Activated CD4-positive, alpha-beta T cell treated with anti-CD3 and anti-CD28 coated beads, Interleukin-2, amount 10 ng/mL, durations not matched to agents 24 days and 14 days (primary cell): ENCODE measurements at regions not wholly inside any gene's neighbourhood (a gene's known extent, or its start where the extent isn't known, plus 50 kb on each side); places are given as distances from the start of the nearest gene placed in this dataset.
"Not testable (repeated sequence)": the region's sequence is repeated elsewhere in the genome, so short reads cannot be mapped to it uniquely, and the experiment has no call there.

Experiments used
- DNase-seq: peaks from one replicate; pipeline ENCODE4 v3.0.0; 2022
- H3K27ac Mint-ChIP-seq: one replicate; pipeline ENCODE4 v1.8.0; 2022; ENCODE audit warnings: mild to moderate bottlenecking, mixed read lengths
- H3K27me3 Mint-ChIP-seq: one replicate; pipeline ENCODE4 v1.8.0; 2022; ENCODE audit warnings: mixed read lengths
- H3K36me3 Mint-ChIP-seq: one replicate; pipeline ENCODE4 v1.8.0; 2022; ENCODE audit warnings: low read depth, mild to moderate bottlenecking, mixed read lengths
- H3K4me1 Mint-ChIP-seq: one replicate; pipeline ENCODE4 v1.8.0; 2021; ENCODE audit warnings: mixed read lengths
- H3K4me3 Mint-ChIP-seq: one replicate; pipeline ENCODE4 v1.8.0; 2022; ENCODE audit warnings: mild to moderate bottlenecking, moderate library complexity, mixed read lengths
- H3K9me3 Mint-ChIP-seq: one replicate; pipeline ENCODE4 v1.8.0; 2021; ENCODE audit warnings: mixed read lengths
- intact Hi-C: fragments of 100-400 bp; cut with micrococcal nuclease; formaldehyde crosslinking; loops from one replicate; pipeline ENCODE4 v1.15.1; 2023

DNA sequence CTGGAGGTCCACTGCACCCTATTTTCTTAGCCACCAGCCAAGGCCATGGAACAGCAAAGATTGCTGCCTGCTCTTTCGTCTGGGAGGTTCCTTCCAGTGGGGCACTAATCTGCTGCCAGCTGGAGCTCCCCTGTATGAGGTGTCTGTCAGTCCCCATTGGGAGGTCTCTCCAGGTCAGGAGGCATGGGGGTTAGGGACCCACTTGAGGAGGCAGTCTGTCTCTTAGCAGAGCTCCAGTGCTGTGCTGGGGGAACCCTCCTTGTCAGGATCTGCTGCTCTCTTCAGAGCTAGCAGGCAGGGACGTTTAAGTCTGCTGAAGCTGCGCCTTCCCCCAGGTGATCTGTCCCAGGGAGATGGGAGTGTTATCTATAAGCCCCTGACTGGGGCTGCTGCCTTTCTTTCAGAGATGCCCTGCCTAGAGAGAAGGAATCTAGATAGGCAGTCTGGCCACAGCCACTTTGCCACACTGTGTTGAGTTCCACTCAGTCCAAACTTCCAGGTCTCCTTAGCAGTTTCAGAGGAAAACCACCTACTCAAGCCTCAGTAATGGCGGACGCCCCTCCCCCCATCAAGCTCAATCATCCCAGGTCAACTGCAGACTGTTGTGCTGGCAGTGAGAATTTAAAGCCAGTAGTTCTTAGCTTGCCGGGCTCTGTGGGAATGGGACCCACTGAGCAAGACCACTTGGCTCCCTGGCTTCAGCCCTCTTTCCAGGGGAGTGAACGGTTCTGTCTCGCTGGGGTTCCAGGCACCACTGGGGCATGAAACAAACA, 317.7 kb downstream of the LRRC70 start:
- H3K4me1 Mint-ChIP-seq, result no peaks in the 10 kb centered on the region
- H3K36me3 Mint-ChIP-seq, result no peaks in the 10 kb centered on the region
- no peaks in the 10 kb centered on the region for H3K27me3 Mint-ChIP-seq
- H3K27ac Mint-ChIP-seq, result no peak overlapping the region
- no peak overlapping the region for H3K4me3 Mint-ChIP-seq
- no peak for DNase-seq
- intact Hi-C loops, result no loop called here
- no peaks in the 10 kb centered on the region for H3K9me3 Mint-ChIP-seq

DNA sequence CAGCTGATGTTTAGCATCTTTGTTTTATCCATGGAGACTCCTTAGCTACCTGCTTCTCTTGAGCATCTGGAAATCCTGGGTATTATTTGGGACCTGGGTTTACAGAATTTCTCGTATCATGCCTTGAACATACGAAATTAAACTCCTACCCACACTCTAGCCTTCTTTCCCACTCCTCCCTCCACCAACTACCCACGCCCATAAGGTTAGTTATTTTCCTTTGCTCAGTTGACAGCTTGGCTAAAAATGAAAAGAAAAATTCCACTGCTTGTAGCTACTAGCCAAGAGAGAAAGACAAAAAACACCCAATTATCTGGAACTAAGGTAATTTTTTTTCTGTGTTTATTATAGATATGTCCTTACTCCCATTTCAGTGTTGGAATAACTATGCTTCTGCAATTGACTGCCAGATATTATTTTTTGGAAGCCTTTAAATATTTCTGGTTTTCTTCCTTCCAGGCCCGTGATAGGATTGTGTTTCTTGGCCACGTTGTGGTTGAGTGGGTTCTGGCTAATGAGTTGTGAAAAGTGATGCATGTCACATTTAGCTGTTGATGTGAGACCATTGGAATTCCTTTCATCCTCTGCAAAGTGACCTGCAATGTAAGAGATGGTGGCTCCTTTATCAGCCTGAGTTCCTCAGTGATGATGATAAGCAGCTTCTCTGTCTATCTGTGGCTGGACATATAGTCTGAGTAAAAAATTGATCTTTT, 308.1 kb downstream of the LRRC70 start:
- H3K4me3 Mint-ChIP-seq, result no peak overlapping the region
- no peak overlapping the region for H3K27ac Mint-ChIP-seq
- no peaks in the 10 kb centered on the region for H3K36me3 Mint-ChIP-seq
- intact Hi-C loops, result no loop called here
- no peaks in the 10 kb centered on the region for H3K4me1 Mint-ChIP-seq
- no peaks in the 10 kb centered on the region for H3K9me3 Mint-ChIP-seq
- no peaks in the 10 kb centered on the region for H3K27me3 Mint-ChIP-seq
- DNase-seq, result no peak

DNA sequence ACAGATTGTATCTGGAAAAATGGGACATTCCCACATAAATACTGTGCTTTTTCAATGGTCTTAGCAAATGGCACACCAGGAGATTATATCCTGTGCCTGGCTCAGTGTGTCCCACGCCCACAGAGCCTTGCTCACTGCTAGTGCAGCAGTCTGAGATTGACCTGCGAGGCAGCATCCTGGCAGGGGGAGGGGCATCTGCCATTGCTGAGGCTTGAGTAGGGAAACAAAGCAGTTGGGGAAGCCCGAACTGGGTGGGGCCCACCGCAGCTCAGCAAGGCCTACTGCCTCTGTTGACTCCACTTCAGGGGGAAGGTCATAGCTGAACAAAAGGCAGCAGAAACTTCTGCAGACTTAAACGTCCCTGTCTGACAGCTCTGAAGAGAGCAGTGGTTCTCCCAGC, 258.7 kb downstream of the LRRC70 start:
- H3K27ac Mint-ChIP-seq, intact Hi-C loops, H3K27me3 Mint-ChIP-seq, H3K4me1 Mint-ChIP-seq, DNase-seq, H3K4me3 Mint-ChIP-seq, H3K36me3 Mint-ChIP-seq: not testable (repeated sequence)
- peaks cover 16% of the 10 kb centered on the region for H3K9me3 Mint-ChIP-seq

DNA sequence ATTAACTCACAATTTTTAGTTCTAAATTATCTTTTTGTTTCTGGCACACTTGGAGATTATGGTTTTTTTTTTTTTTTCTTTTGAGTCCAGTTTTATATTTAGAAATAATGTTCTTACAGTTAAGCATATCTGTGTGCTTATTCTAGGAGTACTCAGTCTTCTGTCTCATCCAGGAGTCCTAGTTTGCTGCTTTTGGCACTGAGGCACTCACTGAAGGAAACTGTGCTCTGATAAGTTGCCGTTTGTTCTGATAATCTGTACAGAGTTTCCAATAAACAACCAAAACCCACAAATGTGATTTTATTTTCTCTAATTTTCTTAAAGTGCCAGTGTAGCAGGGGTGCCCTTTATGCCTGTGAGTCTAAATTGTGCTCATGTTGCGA, 251.0 kb downstream of the LRRC70 start:
- intact Hi-C loops, result no loop called here
- Mint-ChIP-seq H3K27ac (no peak overlapping the region), H3K4me1 (no peaks in the 10 kb centered on the region), H3K27me3 (no peaks in the 10 kb centered on the region), H3K9me3 (no peaks in the 10 kb centered on the region), H3K4me3 (no peak overlapping the region), H3K36me3 (no peaks in the 10 kb centered on the region)
- DNase-seq, result no peak

DNA sequence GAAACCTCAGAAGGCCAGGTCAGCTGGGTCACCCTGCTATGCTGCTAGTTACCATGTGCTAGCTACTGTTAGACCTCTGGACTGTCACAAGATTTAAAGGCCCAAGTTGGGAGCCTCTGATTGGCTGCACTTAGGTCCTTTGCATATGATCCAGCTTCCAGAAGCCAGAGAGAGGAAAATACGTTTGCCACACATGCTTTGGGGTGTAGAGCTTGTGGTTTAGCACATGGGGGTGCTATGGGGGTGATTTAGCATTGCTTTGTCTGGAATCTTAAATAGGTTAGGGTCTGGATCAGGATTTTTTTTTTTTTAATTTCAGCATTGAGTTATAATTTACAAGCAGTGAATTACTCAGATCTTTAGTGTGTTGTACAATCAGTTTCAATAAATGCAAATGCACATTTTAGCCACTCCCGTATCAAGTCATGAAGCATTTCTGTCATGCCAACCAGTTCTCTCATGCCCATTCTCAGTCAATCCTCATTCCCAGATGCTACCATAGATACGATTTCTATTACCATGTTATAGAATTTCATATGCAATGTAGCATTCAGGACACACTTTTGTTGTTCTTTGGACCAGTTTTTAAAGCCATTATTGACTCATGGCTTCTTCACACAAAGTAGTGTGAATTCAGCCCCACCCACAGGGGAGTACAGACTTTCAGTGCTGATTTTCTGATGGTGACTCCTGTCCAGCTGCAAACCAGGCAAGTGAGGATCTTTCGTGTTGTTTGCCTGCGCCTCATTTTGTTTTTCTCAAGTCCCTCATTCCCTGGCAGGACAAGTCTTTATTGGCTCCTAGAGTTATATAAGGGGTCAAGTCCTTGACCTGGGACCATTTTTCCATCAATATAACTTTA, 250.4 kb downstream of the LRRC70 start:
- no peak for DNase-seq
- no peaks in the 10 kb centered on the region for H3K36me3 Mint-ChIP-seq
- H3K27ac Mint-ChIP-seq, result no peak overlapping the region
- no peaks in the 10 kb centered on the region for H3K27me3 Mint-ChIP-seq
- intact Hi-C loops, result no loop called here
- H3K4me1 Mint-ChIP-seq, result no peaks in the 10 kb centered on the region
- H3K9me3 Mint-ChIP-seq, result no peaks in the 10 kb centered on the region
- no peak overlapping the region for H3K4me3 Mint-ChIP-seq

DNA sequence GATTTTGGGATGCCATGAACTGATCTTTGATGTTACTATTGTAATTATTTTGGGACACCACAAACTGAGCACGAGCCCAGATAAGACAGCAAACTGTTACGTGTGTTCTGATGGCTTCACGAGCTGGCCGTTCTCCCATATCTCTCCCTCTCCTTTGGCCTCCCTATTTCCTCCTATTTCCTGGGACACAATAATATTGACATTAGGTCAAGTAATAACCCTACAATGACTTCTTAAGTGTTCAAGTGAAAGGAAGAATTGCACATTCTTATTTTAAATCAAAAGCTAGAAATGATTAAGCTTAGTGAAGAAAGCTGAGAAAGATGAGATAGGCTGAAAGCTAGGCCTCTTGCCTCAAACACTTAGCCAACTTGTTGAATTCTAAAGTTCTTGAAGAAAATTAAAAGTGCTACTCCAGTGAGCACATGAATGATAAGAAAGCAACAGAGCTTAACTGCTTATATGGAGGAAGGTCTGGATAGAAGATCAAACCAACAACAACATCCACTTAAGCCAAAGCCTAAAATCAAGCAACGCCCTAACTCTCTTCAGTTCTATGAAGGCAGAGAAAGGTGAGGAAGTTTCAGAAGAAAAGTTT, 247.1 kb downstream of the LRRC70 start:
- intact Hi-C loops, result no loop called here
- DNase-seq, result no peak
- Mint-ChIP-seq H3K4me3 (no peak overlapping the region), H3K36me3 (no peaks in the 10 kb centered on the region), H3K27ac (no peak overlapping the region), H3K4me1 (no peaks in the 10 kb centered on the region), H3K27me3 (no peaks in the 10 kb centered on the region), H3K9me3 (no peaks in the 10 kb centered on the region)

DNA sequence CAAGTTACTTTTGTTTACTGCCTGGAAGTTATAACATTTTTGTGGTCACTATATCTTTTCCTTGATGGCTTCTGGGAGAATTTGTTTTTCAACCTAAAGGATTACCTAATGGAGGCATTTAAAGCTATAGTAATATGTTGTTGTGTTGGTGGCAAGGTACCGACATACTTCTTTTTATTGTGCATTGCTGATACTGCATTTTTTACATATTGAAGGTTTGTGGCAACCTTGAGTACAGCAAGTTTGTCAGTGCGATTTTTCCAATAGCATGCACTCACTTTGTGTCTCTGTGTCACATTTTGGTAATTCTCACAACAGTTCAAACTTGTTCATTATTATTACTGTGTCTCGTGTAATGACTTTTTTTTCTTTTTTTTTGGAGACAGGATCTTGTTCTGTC, 246.3 kb downstream of the LRRC70 start:
- intact Hi-C loops, result no loop called here
- no peak overlapping the region for H3K4me3 Mint-ChIP-seq
- no peaks in the 10 kb centered on the region for H3K4me1 Mint-ChIP-seq
- H3K9me3 Mint-ChIP-seq, result no peaks in the 10 kb centered on the region
- H3K27ac Mint-ChIP-seq, result no peak overlapping the region
- no peaks in the 10 kb centered on the region for H3K36me3 Mint-ChIP-seq
- H3K27me3 Mint-ChIP-seq, result no peaks in the 10 kb centered on the region
- no peak for DNase-seq

DNA sequence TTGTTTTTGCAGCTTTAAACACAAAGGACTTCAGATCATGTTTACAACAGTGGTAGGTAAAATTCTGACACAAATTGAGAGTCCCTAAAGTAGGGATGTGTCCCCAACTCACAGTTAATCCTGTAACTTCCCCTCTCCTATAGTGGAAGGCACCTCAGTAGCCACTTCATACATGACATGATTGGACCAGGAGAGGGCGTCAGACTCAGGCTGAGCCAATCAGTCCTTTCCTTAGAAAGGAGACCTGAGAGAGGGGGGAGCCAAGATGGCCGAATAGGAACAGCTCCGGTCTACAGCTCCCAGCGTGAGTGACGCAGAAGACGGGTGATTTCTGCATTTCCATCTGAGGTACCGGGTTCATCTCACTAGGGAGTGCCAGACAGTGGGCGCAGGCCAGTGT, 238.4 kb downstream of the LRRC70 start:
- H3K4me3 Mint-ChIP-seq, intact Hi-C loops, H3K27me3 Mint-ChIP-seq, H3K4me1 Mint-ChIP-seq, H3K9me3 Mint-ChIP-seq, DNase-seq, H3K27ac Mint-ChIP-seq, H3K36me3 Mint-ChIP-seq: not testable (repeated sequence)

DNA sequence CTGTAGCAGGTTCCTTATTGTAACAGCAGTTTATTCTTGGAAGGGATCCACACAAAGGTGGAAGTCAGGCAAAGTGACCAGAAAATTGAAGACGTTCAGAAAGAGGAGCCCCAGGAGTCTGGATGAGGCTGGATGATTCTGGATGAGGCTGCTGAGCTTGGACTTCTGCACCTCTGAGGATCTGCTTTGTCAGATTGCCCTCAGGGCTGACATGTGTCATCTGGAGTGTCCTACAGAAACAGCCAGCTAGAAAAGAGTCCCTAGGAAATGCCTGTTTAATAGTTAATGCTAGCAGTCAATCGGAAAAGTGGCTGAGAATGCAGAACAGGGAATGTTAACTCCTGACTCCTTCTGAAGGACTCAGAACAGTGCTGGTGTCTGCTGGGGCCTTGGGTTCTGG, 236.4 kb downstream of the LRRC70 start:
- Mint-ChIP-seq H3K4me3 (no peak overlapping the region), H3K4me1 (no peaks in the 10 kb centered on the region), H3K9me3 (peaks cover 4% of the 10 kb centered on the region), H3K27ac (no peak overlapping the region), H3K27me3 (no peaks in the 10 kb centered on the region), H3K36me3 (no peaks in the 10 kb centered on the region)
- intact Hi-C loops, result no loop called here
- DNase-seq, result no peak

DNA sequence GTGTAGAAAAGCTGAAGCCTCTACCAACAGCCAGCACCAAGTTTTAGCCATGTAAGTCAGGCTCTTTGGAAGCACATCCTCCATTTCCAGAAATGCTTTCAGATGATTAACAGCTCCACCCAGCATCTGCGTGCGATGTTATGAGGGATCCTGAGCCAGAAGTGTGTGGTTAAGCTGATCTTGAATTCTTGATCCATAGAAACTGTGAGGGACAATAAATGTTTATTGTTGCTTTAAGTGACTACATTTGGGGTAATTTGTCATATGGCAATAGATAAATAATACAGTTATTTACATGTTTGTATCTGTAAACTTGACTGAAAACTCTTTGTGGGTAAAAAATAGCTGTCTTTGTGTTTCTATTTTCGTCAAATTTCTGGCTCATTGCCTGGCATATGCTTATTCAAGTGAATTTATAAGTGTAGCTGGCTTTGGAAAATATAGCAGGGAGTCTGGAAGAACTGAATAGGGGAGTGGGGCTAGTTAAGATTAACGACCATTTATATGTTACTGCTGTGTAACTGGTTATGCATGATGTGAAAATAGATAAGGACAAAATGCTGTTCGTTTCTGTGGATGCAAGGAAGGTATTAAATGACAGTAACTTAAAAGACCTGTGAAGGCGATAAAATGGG, 234.1 kb downstream of the LRRC70 start:
- no peak overlapping the region for H3K27ac Mint-ChIP-seq
- DNase-seq, result no peak
- intact Hi-C loops, result no loop called here
- H3K27me3 Mint-ChIP-seq, result no peaks in the 10 kb centered on the region
- no peaks in the 10 kb centered on the region for H3K36me3 Mint-ChIP-seq
- peaks cover 4% of the 10 kb centered on the region for H3K9me3 Mint-ChIP-seq
- H3K4me3 Mint-ChIP-seq, result no peak overlapping the region
- H3K4me1 Mint-ChIP-seq, result no peaks in the 10 kb centered on the region

DNA sequence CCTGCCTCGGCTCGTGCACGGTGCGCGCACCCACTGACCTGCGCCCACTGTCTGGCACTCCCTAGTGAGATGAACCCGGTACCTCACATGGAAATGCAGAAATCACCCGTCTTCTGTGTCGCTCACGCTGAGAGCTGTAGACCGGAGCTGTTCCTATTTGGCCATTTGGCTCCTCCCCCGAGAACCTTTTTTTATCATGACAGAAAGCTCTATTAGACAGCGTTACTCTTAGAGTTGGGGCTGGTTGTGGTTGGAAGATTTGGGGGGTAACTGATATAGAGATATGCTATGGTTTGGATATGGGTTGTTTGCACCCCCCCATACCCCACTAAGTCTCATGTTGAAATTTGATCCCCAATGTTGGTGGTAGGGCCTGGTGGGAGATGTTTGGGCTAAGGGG, 226.2 kb downstream of the LRRC70 start:
- H3K9me3 Mint-ChIP-seq, H3K36me3 Mint-ChIP-seq, H3K27ac Mint-ChIP-seq, H3K4me3 Mint-ChIP-seq, DNase-seq, H3K4me1 Mint-ChIP-seq, H3K27me3 Mint-ChIP-seq, intact Hi-C loops: not testable (repeated sequence)

DNA sequence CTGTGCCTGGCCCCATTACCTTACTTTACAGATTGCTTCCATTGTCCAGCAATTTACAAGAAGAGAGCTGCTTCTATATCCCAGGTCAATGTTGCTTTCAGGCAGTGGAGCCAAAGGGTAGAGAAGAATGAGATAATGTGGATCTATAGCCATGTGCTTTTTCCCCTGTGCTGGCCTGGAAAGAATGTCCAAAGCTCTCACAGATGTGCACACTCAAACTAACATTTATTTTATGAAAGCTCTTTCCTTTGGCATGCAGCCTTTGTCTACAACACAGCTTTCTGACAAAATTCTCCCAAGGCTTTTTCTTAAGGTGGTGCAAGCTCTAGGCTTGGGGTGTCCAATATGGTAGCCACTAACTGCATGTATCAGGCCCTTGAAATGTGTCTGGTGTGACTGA, 217.3 kb downstream of the LRRC70 start:
- H3K4me1 Mint-ChIP-seq, result no peaks in the 10 kb centered on the region
- DNase-seq, result no peak
- no peak overlapping the region for H3K27ac Mint-ChIP-seq
- H3K27me3 Mint-ChIP-seq, result peaks cover 2% of the 10 kb centered on the region
- no peaks in the 10 kb centered on the region for H3K36me3 Mint-ChIP-seq
- intact Hi-C loops, result no loop called here
- H3K4me3 Mint-ChIP-seq, result no peak overlapping the region
- H3K9me3 Mint-ChIP-seq, result peaks cover 13% of the 10 kb centered on the region

DNA sequence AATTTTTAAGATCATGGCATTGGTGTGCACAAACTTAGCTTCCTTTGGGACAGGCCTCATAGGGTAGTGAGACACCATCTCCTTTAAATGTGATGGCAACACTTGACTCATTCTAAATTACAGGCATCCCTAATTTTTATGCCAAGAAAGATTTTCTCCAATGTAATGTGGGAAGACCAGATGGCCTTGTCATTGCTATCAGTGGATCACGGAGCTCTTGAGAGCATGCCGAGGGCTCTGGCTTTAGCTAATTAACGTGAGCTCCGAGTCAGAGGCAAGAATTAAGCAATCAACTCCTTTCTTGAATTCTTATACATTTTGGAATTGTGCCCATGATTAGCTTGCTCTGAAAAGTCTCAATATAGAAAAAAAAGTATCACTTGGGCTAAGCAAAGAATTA, 215.8 kb downstream of the LRRC70 start:
- Mint-ChIP-seq H3K27ac (no peak overlapping the region), H3K9me3 (peaks cover 13% of the 10 kb centered on the region), H3K36me3 (no peaks in the 10 kb centered on the region), H3K27me3 (peaks cover 2% of the 10 kb centered on the region), H3K4me3 (no peak overlapping the region), H3K4me1 (no peaks in the 10 kb centered on the region)
- intact Hi-C loops, result no loop called here
- DNase-seq, result no peak
